HFFc6 (cell line): ENCODE measurements at regions not wholly inside any gene's neighbourhood (a gene's known extent, or its start where the extent isn't known, plus 50 kb on each side); places are given as distances from the start of the nearest gene placed in this dataset.

Experiments used
- DNase-seq: peaks from one replicate; pipeline ENCODE4 v3.0.0-alpha.2; 2018
- H3K27ac Mint-ChIP-seq: 2 replicates; pipeline ENCODE4 v1.8.0; 2020; ENCODE audit warnings: mild to moderate bottlenecking, mixed read lengths
- H3K27me3 Mint-ChIP-seq: 2 replicates; pipeline ENCODE4 v1.8.0; 2021; ENCODE audit warnings: mild to moderate bottlenecking, moderate library complexity, mixed read lengths; ENCODE audit not compliant: insufficient read depth
- H3K36me3 Mint-ChIP-seq: 2 replicates; pipeline ENCODE4 v1.8.0; 2021; ENCODE audit warnings: low read depth, mixed read lengths
- H3K4me1 Mint-ChIP-seq: 2 replicates; pipeline ENCODE4 v1.8.0; 2020; ENCODE audit warnings: low read depth, mixed read lengths
- H3K4me3 Mint-ChIP-seq: 2 replicates; pipeline ENCODE4 v1.8.0; 2020; ENCODE audit warnings: mild to moderate bottlenecking, moderate library complexity, mixed read lengths
- H3K9me3 Mint-ChIP-seq: 2 replicates; pipeline ENCODE4 v1.8.0; 2020; ENCODE audit warnings: mild to moderate bottlenecking, mixed read lengths
- CTCF ChIP-seq: fragments of 200-600 bp; sonication (generic); IDR thresholded peaks from 2 replicates; pipeline ENCODE4 v1.5.0; 2021; ENCODE audit warnings: antibody characterized with exemption, mild to moderate bottlenecking

DNA sequence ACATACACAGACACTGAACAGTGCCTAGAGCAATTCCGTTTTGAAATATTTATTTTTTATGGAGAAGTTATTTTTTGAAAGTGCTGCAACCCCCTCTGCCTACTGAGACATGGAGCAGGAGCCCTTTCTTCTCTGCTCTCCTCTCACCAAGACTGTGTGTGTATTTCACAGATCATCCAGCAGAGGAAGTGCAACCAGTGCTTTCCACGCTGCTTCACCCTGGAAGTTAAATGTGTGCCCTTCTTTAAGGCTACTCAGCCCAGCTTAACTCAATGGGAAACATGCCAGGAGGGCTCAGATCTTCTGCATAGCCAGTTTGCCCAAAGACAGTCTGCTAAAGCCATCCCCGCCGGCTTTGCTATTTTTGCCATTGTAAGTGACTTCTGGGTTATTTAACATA is 606.3 kb downstream of the TLE1 start:
- Mint-ChIP-seq H3K9me3 (no peaks in the 10 kb centered on the region), H3K4me1 (no peaks in the 10 kb centered on the region), H3K27ac (no peak overlapping the region), H3K36me3 (no peaks in the 10 kb centered on the region), H3K4me3 (no peak overlapping the region), H3K27me3 (0 out of 2 replicates have a peak, but pooled peaks cover 4% of the 10 kb centered on the region)
- no peak for TF ChIP-seq CTCF
- no peak for DNase-seq

DNA sequence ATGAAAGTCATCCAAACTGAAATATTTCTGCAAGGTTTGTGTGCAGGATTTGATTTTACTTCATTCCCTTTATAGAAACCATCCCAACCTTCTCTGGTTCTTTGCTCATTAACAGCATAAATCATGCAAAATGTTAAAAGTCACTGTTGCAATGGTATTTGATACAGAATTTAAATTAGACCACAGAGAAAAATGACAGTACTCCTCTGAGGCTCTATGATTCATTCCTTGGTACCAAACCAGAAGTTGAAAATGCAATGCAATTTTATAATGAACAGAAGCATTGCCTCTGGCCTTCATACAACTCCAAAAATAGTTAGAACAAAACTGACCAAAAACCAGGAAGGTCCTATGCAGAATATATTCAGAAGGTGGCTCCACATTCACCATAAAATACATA is 607.1 kb downstream of the TLE1 start:
- Mint-ChIP-seq H3K27me3 (0 out of 2 replicates have a peak, but pooled peaks cover 4% of the 10 kb centered on the region), H3K4me1 (no peaks in the 10 kb centered on the region), H3K36me3 (no peaks in the 10 kb centered on the region), H3K4me3 (no peak overlapping the region), H3K27ac (no peak overlapping the region), H3K9me3 (no peaks in the 10 kb centered on the region)
- no peak for TF ChIP-seq CTCF
- DNase-seq, result no peak

DNA sequence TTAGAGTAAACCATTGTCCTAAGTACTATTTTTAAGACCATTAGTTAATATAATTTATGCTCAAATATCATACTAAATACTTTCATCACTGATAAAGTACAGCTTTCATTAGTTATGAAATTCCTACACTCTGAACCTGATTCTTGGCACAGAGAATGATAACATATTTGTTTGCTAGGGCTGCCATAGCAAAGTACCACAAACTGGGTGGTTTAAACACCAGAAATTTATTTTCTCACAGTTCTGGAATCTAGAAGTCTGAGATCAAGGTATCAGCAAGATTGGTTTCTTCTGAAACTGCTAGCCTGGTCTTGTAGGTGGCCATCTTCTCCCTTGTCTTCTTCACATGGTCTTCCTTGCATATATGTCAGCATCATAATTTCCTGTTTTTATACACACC is 608.4 kb downstream of the TLE1 start:
- Mint-ChIP-seq H3K27ac (no peak overlapping the region), H3K27me3 (0 out of 2 replicates have a peak, but pooled peaks cover 4% of the 10 kb centered on the region), H3K36me3 (no peaks in the 10 kb centered on the region), H3K4me3 (no peak overlapping the region), H3K9me3 (no peaks in the 10 kb centered on the region), H3K4me1 (no peaks in the 10 kb centered on the region)
- TF ChIP-seq CTCF, result no peak
- DNase-seq, result no peak

DNA sequence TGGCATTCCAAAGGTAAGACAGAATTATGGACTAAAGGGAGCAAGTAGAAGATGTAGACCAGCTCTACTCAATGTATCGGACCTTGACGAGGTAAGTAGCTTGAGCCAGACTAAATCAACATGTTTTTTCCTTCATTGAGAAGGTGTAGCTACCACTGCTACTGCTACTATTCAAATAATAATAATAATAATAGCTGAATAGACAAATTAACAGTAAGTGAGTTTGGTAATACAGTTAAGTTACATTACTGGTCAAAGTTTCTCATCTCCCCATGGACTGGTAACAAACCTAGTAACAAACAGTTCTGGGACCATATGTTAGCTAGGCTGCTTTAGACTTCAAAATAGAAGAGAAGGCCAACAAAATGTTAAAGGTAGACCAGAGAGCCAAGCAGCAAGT is 609.2 kb downstream of the TLE1 start:
- Mint-ChIP-seq H3K9me3 (no peaks in the 10 kb centered on the region), H3K27me3 (0 out of 2 replicates have a peak, but pooled peaks cover 4% of the 10 kb centered on the region), H3K4me1 (no peaks in the 10 kb centered on the region), H3K36me3 (no peaks in the 10 kb centered on the region), H3K27ac (no peak overlapping the region), H3K4me3 (no peak overlapping the region)
- no peak for DNase-seq
- no peak for TF ChIP-seq CTCF

DNA sequence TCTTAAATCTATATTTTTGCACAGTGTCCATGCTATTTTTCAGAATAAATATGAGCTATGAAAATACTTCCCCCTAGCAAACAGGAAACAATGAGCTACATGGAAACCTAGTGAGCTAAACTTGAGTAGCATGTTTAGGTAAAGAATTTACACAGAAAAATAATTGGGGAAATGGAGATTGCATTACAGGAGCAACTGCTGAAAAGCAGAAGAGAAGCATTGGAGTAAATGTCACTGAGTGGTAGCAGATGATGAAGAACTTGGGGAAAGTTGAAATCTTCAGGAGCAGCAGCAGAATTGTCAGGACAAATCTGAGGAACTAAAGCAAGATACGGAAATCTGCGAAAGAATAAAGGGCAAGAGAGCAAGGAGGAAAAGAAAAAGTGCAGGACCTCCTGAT is 610.3 kb downstream of the TLE1 start:
- Mint-ChIP-seq H3K27ac (no peak overlapping the region), H3K4me1 (no peaks in the 10 kb centered on the region), H3K9me3 (no peaks in the 10 kb centered on the region), H3K4me3 (no peak overlapping the region), H3K36me3 (no peaks in the 10 kb centered on the region), H3K27me3 (0 out of 2 replicates have a peak, but pooled peaks cover 4% of the 10 kb centered on the region)
- no peak for DNase-seq
- no peak for TF ChIP-seq CTCF

- Mint-ChIP-seq H3K4me1 (no peaks in the 10 kb centered on the region), H3K36me3 (no peaks in the 10 kb centered on the region), H3K4me3 (no peak overlapping the region), H3K9me3 (no peaks in the 10 kb centered on the region), H3K27ac (no peak overlapping the region), H3K27me3 (0 out of 2 replicates have a peak, but pooled peaks cover 4% of the 10 kb centered on the region)
- TF ChIP-seq CTCF, result no peak
- no peak for DNase-seq
Observed at GRCh38 chr9:81078555-81078954, 610.8 kb downstream of the TLE1 start.
